Smooth muscle cell (in vitro differentiated cells): ENCODE measurements at regions not wholly inside any gene's neighbourhood (a gene's known extent, or its start where the extent isn't known, plus 50 kb on each side); places are given as distances from the start of the nearest gene placed in this dataset.
"Not testable (repeated sequence)": the region's sequence is repeated elsewhere in the genome, so short reads cannot be mapped to it uniquely, and the experiment has no call there.

ENCODE experiments used
- DNase-seq: peaks from one replicate; lab custom pipeline; 2025; ENCODE audit not compliant: unreplicated experiment; lab: John Stamatoyannopoulos, UW
- H2AFZ ChIP-seq: fragments of 200-600 bp; sonication (generic); 2 replicates; pipeline ENCODE4 v1.6.0; 2016; ENCODE audit warnings: antibody characterized with exemption, low read depth, mild to moderate bottlenecking
- H3F3A ChIP-seq: fragments of 200-600 bp; sonication (generic); 2 replicates; pipeline ENCODE4 v1.6.0; 2017; ENCODE audit warnings: antibody characterized with exemption, low read depth
- H3K27ac ChIP-seq: fragments of 200-600 bp; sonication (generic); 2 replicates; pipeline ENCODE4 v1.5.1; 2016; ENCODE audit warnings: low read depth, mild to moderate bottlenecking
- H3K27me3 ChIP-seq: fragments of 200-600 bp; sonication (generic); 2 replicates; pipeline ENCODE4 v1.6.1; 2016; ENCODE audit warnings: low read depth, mild to moderate bottlenecking
- H3K36me3 ChIP-seq: fragments of 200-600 bp; sonication (generic); 2 replicates; pipeline ENCODE4 v1.5.1; 2016; ENCODE audit warnings: low read depth
- H3K4me1 ChIP-seq: fragments of 200-600 bp; sonication (generic); 2 replicates; pipeline ENCODE4 v1.5.1; 2016; ENCODE audit warnings: low read depth
- H3K4me2 ChIP-seq: fragments of 200-600 bp; sonication (generic); 2 replicates; pipeline ENCODE4 v1.6.0; 2016; ENCODE audit warnings: mild to moderate bottlenecking
- H3K4me3 ChIP-seq: fragments of 200-600 bp; sonication (generic); 2 replicates; pipeline ENCODE4 v1.5.1; 2016; ENCODE audit warnings: mild to moderate bottlenecking
- H3K79me2 ChIP-seq: fragments of 200-600 bp; sonication (generic); 2 replicates; pipeline ENCODE4 v1.6.0; 2016; ENCODE audit warnings: low read depth, mild to moderate bottlenecking
- H3K9ac ChIP-seq: fragments of 200-600 bp; sonication (generic); 2 replicates; pipeline ENCODE4 v1.6.0; 2016; ENCODE audit warnings: low read depth
- H3K9me3 ChIP-seq: fragments of 200-600 bp; sonication (generic); replicated peaks from 2 replicates; pipeline ENCODE4 v1.5.1; 2016; ENCODE audit warnings: low read depth
- H4K20me1 ChIP-seq: fragments of 200-600 bp; sonication (generic); 2 replicates; pipeline ENCODE4 v1.6.0; 2016; ENCODE audit warnings: low read depth
- WGBS: methylation state at CpG from one replicate; pipeline ENCODE4 v1.1.7; 2016; ENCODE audit warnings: low lambda C conversion rate; 5-methylcytosine and 5-hydroxymethylcytosine counted together
- TF ChIP-seq, protein P1 (sequence below): fragments of 200-600 bp; sonication (generic); IDR thresholded peaks from 2 replicates; pipeline ENCODE4 v1.5.1; 2017; ENCODE audit warnings: borderline replicate concordance, mild to moderate bottlenecking, antibody characterized with exemption; ENCODE audit not compliant: insufficient read depth, poor library complexity, severe bottlenecking

DNA sequence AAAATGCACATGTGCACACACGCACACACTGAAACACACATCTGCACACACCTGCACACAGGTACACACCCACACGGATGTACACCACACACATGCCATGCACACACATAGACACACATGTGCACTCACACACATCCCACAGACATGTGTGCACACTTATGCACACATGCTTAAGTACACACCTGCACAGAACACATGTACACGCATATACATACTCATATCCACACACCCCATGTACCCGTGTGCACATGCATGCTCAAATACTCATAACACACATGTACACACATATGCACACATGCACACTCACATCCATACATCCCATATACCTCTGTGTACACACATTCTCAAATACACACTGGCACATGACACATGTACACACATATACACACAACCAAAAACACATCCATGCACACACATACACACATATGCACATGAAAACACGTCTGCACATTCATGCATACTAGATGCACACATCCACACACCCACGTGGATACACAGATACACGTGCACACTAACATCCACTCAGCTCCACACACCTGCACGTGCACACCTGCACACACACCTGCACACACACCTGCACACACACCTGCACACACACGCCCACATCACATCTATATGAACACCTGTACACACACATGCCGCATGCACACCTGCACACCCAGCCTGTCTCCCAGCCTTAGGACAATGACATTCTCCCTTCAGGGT lies 336.7 kb downstream of the ADGRD1 start:
- H3K4me2 ChIP-seq: no peak overlapping the region
- H3K27me3 ChIP-seq: no peaks in the 10 kb centered on the region
- DNase-seq: no peak
- WGBS: 82% methylated on average over 10 of the region's 10 CpGs
- H2AFZ ChIP-seq: no peak overlapping the region
- no peaks in the 10 kb centered on the region for H3K36me3 ChIP-seq
- H3K9me3 ChIP-seq: no peaks in the 10 kb centered on the region
- H3K27ac ChIP-seq: no peak overlapping the region
- H3K4me3 ChIP-seq: no peak overlapping the region
- no peaks in the 10 kb centered on the region for H3K4me1 ChIP-seq
- no peaks in the 10 kb centered on the region for H3F3A ChIP-seq
- no peaks in the 10 kb centered on the region for H4K20me1 ChIP-seq
- TF ChIP-seq, protein P1, sequence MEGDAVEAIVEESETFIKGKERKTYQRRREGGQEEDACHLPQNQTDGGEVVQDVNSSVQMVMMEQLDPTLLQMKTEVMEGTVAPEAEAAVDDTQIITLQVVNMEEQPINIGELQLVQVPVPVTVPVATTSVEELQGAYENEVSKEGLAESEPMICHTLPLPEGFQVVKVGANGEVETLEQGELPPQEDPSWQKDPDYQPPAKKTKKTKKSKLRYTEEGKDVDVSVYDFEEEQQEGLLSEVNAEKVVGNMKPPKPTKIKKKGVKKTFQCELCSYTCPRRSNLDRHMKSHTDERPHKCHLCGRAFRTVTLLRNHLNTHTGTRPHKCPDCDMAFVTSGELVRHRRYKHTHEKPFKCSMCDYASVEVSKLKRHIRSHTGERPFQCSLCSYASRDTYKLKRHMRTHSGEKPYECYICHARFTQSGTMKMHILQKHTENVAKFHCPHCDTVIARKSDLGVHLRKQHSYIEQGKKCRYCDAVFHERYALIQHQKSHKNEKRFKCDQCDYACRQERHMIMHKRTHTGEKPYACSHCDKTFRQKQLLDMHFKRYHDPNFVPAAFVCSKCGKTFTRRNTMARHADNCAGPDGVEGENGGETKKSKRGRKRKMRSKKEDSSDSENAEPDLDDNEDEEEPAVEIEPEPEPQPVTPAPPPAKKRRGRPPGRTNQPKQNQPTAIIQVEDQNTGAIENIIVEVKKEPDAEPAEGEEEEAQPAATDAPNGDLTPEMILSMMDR: no peak
- H3K79me2 ChIP-seq: no peaks in the 10 kb centered on the region
- H3K9ac ChIP-seq: no peak overlapping the region

DNA sequence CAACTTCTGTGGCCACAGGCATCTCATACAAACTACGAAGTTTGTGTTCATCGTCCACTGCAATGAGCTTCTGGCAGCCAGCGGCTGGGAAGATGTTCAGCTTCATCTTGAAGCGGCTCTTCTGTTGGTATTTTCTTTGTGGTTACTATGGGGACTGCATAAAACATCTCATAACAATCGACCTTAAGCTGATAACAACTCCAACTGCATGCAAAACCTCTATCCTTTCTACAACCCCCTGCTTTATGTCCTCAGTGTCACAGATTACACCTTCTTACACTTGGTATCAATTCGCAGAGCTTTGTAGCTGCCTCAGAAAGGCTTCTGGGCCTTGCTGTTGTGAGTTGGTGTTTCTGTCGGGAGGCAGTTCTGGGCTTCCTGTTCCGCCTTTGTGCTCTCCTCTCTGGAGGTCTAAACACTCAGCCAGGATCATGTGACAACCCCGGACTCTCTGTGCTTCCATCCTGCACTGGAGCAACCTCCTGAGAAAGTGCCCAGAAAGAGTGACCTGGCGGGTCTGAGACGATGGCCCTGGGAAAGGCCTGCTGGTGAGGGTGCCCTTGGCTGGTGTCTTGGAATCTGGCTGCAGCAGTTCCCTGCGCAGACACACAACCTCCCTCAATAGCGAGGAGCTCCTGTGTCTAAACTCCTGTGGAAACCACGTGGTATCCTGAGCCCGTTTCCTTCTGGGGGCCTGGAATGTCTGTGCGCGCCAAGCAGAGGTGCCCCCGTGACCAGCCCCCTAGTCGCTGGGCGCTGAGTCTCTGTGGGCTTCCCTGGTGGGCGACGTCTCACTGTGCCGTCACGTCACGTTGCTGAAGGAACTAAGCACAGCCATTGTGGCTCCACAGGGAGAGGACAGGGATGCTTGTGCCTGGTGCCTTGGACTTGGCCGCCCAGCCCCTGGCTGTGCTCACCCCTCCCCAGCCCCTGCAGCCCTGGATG lies 339.6 kb downstream of the ADGRD1 start:
- DNase-seq, H3K4me2 ChIP-seq, H3K79me2 ChIP-seq, H3K27ac ChIP-seq, H4K20me1 ChIP-seq, H3K36me3 ChIP-seq, H2AFZ ChIP-seq, H3K4me3 ChIP-seq, H3K9me3 ChIP-seq, H3K27me3 ChIP-seq, H3F3A ChIP-seq, H3K4me1 ChIP-seq, H3K9ac ChIP-seq: not testable (repeated sequence)
- 86% methylated on average over 25 of the region's 26 CpGs for whole genome bisulfite sequencing

DNA sequence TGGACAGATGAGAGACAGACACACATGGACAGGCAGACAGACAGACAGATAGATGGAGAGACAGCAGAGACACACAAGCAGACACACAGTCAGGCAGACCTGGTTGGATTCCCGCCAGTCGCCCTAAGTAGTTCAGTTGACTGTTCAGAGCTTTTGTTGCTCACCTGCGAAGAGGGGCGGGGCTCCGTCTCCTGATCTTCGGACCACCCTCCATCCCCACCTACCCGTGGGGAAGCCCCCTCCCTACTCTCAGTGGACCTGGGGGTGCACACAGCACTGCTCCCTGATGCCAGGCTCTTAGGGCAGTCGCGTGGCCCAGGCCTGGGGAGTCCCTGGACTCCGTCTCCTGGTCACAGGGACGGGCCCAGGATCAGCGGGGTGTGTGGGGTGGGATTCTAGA lies 341.0 kb downstream of the ADGRD1 start:
- not testable (repeated sequence) for H2AFZ ChIP-seq, H4K20me1 ChIP-seq, H3K9me3 ChIP-seq, H3K79me2 ChIP-seq, H3K27me3 ChIP-seq, DNase-seq, H3K36me3 ChIP-seq, H3K4me3 ChIP-seq, H3K27ac ChIP-seq, H3K4me1 ChIP-seq, H3K4me2 ChIP-seq, H3F3A ChIP-seq, H3K9ac ChIP-seq
- WGBS: 93% methylated on average over 12 of the region's 12 CpGs

DNA sequence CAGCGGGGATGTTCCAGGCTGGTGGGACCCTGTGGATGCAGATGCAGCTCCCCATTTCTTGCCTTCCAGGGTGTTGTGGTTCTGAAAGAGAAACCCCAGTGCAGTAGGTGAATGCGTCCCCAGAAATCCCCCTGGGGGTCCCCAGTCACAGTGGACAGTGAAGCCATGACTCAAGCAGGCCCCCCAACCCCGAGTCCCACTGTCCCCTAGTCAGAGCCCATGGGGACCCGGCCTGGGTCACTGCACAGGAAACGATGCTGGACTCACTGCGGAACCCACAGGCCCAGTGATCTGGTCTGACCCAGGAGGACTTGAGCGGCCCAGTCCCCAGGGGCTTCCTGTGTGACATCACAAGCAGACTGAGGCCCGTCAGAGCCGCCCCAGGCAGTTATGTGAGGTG lies 341.4 kb downstream of the ADGRD1 start:
- not testable (repeated sequence) for H3K79me2 ChIP-seq, H3F3A ChIP-seq, H3K36me3 ChIP-seq, DNase-seq, H3K4me3 ChIP-seq, H3K9ac ChIP-seq, H3K27me3 ChIP-seq, H2AFZ ChIP-seq, H3K27ac ChIP-seq, H3K4me1 ChIP-seq, H4K20me1 ChIP-seq, H3K4me2 ChIP-seq, H3K9me3 ChIP-seq
- 93% methylated on average over 3 of the region's 9 CpGs for WGBS

DNA sequence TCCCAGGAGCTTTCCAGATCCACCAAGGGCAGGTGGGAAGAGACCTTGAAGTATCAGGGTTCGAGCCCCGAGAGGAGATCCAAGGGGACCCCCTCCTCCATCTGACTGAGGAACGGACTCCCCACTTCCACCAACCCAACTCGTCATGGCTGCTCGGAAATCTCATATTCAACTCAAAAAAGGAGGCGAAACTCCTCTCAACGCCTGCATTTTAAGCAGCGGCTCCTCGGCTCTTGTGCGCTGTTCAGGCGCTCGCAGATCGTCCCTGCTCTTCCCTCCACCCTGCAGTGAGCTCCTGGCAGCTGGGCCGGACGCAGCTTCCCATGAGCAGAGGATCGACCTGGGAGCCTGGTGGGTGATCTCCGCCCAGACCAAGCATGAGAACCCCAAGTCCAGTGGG lies 341.9 kb downstream of the ADGRD1 start:
- not testable (repeated sequence) for H3K79me2 ChIP-seq, DNase-seq, H3K9me3 ChIP-seq, H3K4me1 ChIP-seq, H3K27ac ChIP-seq, H3K9ac ChIP-seq, H4K20me1 ChIP-seq, H3K4me3 ChIP-seq, H3K27me3 ChIP-seq, H2AFZ ChIP-seq, H3K4me2 ChIP-seq, H3K36me3 ChIP-seq, H3F3A ChIP-seq
- 93% methylated on average over 17 of the region's 17 CpGs for WGBS

DNA sequence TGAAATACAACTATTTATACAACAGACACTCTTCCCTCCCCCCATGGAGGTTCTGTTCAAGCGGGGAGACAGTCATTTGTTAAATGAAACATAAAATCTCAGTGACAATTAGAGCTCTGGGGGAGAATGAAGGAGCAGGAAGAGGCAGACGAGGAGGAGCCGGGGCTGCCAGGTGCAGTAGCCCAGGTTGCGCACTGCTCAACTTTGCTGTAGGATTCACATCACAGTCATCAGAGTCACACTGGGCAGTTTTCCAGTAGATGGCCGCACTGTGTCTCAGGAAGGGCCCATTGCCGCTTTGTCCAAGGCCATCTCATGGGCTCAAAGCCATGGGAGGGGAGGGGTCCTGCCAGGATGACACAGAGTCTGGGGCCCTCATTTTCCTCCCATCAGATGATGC lies 342.4 kb downstream of the ADGRD1 start:
- H3K4me2 ChIP-seq, H3K9ac ChIP-seq, H3K36me3 ChIP-seq, H3K4me3 ChIP-seq, H4K20me1 ChIP-seq, H3K9me3 ChIP-seq, H3K79me2 ChIP-seq, H3K27ac ChIP-seq, H3F3A ChIP-seq, H3K4me1 ChIP-seq, H2AFZ ChIP-seq, DNase-seq, H3K27me3 ChIP-seq: not testable (repeated sequence)
- WGBS: 94% methylated on average over 6 of the region's 6 CpGs

DNA sequence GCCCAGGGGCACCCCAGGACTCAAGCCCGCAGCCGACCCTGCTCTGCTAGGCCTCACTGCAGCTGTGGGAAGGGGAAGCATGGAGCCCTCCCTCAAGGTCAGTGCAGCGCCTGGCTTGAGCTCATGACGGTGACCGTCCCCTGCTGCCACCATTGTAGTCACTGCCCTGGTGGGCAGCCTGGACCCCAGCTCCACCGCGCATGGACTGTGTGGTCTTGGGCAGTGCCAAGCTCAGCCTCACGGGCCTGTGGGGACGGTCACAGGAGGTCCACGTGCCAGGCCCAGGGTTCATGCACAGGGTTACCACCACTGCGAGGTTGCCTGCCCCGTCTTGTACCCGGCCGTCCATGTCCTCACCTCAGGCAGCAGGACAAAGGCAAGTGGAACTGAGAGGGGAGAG lies 342.9 kb downstream of the ADGRD1 start:
- not testable (repeated sequence) for H3K4me2 ChIP-seq, H3K9me3 ChIP-seq, H3K4me3 ChIP-seq, H3K36me3 ChIP-seq, H3K27ac ChIP-seq, H3F3A ChIP-seq, H3K4me1 ChIP-seq, H3K79me2 ChIP-seq, H3K27me3 ChIP-seq, DNase-seq, H4K20me1 ChIP-seq, H2AFZ ChIP-seq, H3K9ac ChIP-seq
- WGBS: 91% methylated on average over 11 of the region's 14 CpGs
